Fibroblast of pulmonary artery (primary cell): ENCODE measurements at regions not wholly inside any gene's neighbourhood (a gene's known extent, or its start where the extent isn't known, plus 50 kb on each side); places are given as distances from the start of the nearest gene placed in this dataset.

Experiments
- DNase-seq: peaks from one replicate; pipeline ENCODE4 v3.0.0-alpha.2; 2010; ENCODE audit warnings: low read depth
- H3K4me3 ChIP-seq: replicated peaks from 2 replicates; pipeline ENCODE4 v1.5.1; 2011; ENCODE audit warnings: low read depth, mild to moderate bottlenecking, control low read depth, low read length, moderate library complexity
- TF ChIP-seq, protein P1 (sequence below): IDR thresholded peaks from 2 replicates; pipeline ENCODE4 v1.5.1; 2011; ENCODE audit warnings: mild to moderate bottlenecking, control low read depth, low read length, inconsistent platforms; ENCODE audit errors: missing control alignments

GRCh38 chr3:147615035-147615434, 205.9 kb downstream of the ZIC1 start:
- DNase-seq = no peak
- H3K4me3 ChIP-seq = no peak overlapping the region
- TF ChIP-seq, protein P1, sequence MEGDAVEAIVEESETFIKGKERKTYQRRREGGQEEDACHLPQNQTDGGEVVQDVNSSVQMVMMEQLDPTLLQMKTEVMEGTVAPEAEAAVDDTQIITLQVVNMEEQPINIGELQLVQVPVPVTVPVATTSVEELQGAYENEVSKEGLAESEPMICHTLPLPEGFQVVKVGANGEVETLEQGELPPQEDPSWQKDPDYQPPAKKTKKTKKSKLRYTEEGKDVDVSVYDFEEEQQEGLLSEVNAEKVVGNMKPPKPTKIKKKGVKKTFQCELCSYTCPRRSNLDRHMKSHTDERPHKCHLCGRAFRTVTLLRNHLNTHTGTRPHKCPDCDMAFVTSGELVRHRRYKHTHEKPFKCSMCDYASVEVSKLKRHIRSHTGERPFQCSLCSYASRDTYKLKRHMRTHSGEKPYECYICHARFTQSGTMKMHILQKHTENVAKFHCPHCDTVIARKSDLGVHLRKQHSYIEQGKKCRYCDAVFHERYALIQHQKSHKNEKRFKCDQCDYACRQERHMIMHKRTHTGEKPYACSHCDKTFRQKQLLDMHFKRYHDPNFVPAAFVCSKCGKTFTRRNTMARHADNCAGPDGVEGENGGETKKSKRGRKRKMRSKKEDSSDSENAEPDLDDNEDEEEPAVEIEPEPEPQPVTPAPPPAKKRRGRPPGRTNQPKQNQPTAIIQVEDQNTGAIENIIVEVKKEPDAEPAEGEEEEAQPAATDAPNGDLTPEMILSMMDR = no peak

DNA sequence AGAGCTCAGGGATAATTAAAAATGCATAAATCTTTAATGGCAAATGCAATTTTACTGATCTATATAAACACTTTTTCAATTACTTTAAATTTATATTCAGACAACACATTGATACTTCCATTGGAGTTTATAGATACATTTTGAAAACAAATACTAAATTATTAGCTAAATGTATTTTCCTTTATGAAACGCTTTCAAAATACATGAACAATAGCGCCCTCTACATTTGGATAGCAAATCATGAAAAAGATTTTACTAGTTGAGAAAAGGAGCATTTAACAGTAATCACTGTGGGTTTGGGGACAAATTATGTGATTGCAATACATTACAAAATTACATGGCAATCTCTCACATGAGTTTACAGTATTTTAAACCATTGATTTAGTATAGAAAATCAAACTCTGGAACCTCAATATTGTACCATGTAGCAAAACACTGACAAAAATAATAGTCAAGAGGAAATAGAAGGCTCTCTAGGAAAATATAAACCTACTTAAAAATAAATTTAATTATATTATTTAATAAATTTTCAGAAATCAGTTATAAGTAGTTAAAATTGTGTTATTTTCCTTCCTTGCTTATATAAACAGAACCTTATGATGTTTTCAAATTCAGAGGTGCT, 207.9 kb downstream of the ZIC1 start:
- peak; percentile 33 for DNase-seq

DNA sequence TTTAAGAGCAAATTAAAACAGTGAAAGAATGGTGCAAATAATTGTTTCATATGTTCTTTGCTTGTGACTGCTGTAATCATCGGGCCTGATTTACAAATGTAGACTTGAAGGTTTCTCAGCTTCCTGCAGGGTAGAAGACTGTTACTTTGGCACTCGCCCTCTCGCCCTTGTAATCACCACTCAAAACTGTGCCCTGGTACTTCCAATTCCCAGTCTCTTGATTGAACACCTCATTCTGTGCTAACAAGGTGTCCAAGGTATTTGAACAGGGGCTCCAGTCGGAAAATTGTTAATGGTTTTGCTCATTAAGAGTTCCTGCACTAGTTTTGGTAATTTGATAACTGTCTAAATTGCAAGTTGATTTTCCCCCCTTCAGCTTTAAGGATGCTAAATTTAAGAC, 209.5 kb downstream of the ZIC1 start:
- H3K4me3 ChIP-seq = no peak overlapping the region

More for the DNA sequence above, 207.9 kb downstream of the ZIC1 start:
- TF ChIP-seq, protein P1 = peak; percentile 53
- H3K4me3 ChIP-seq = no peak overlapping the region

GRCh38 chr3:147619921-147620560, 210.9 kb downstream of the ZIC1 start:
- DNase-seq = no peak
- no peak overlapping the region for H3K4me3 ChIP-seq
- TF ChIP-seq, protein P1 = no peak

More for the DNA sequence above, 209.5 kb downstream of the ZIC1 start:
- TF ChIP-seq, protein P1 = no peak
- no peak for DNase-seq

GRCh38 chr3:147620906-147621305, 211.7 kb downstream of the ZIC1 start:
- no peak overlapping the region for H3K4me3 ChIP-seq
- no peak for DNase-seq
- TF ChIP-seq, protein P1 = no peak

GRCh38 chr3:147630921-147631415, 221.8 kb downstream of the ZIC1 start:
- no peak overlapping the region for H3K4me3 ChIP-seq
- no peak for DNase-seq
- TF ChIP-seq, protein P1 = no peak
